Spleen (tissue), 11 donors: ENCODE measurements at regions not wholly inside any gene's neighbourhood (a gene's known extent, or its start where the extent isn't known, plus 50 kb on each side); places are given as distances from the start of the nearest gene placed in this dataset.

Experiments
- DNase-seq: peaks from one replicate; pipeline ENCODE4 v3.0.0-alpha.2; 2020
- H3K27ac ChIP-seq, 8 donors: fragments of 200-600 bp; sonication (generic) in 7 of 8; 1 replicate in 4 of 8; 2 replicates in 4 of 8; pipeline versions ENCODE4 v1.5.0 to v1.8.0; 2016 to 2021; ENCODE audit warnings: inconsistent platforms in 4 of 8, mild to moderate bottlenecking in 4 of 8, moderate library complexity in 1 of 8
- H3K27me3 ChIP-seq, 7 donors: fragments of 200-600 bp; sonication (generic) in 6 of 7; replicated peaks in 1 of 7; 1 replicate in 4 of 7; 2 replicates in 3 of 7; pipeline versions ENCODE4 v1.5.0 to v1.8.0; 2016 to 2021; ENCODE audit warnings: inconsistent platforms in 3 of 7, mild to moderate bottlenecking in 1 of 7
- H3K36me3 ChIP-seq, 6 donors: fragments of 200-600 bp; sonication (generic) in 5 of 6; 1 replicate in 4 of 6; 2 replicates in 2 of 6; pipeline versions ENCODE4 v1.5.0 to v1.8.0; 2016 to 2021; ENCODE audit warnings: inconsistent platforms in 2 of 6
- H3K4me1 ChIP-seq, 6 donors: fragments of 200-600 bp; sonication (generic) in 5 of 6; 1 replicate in 3 of 6; 2 replicates in 3 of 6; pipeline versions ENCODE4 v1.5.0 to v1.8.0; 2016 to 2021; ENCODE audit warnings: inconsistent platforms in 3 of 6
- H3K4me3 ChIP-seq, 8 donors: fragments of 200-600 bp; sonication (generic) in 7 of 8; 1 replicate in 4 of 8; 2 replicates in 4 of 8; pipeline versions ENCODE4 v1.5.0 to v1.8.0; 2016 to 2021; ENCODE audit warnings: inconsistent platforms in 4 of 8, mild to moderate bottlenecking in 4 of 8, moderate library complexity in 2 of 8
- H3K9me3 ChIP-seq, 8 donors: fragments of 200-600 bp; sonication (generic) in 7 of 8; 1 replicate in 4 of 8; 2 replicates in 4 of 8; pipeline versions ENCODE4 v1.5.0 to v1.8.0; 2016 to 2021; ENCODE audit warnings: inconsistent platforms in 4 of 8
- POLR2A ChIP-seq, 3 donors: fragments of 450-650 bp; IDR thresholded peaks; one replicate each; pipeline ENCODE4 v1.5.1; 2017; ENCODE audit warnings: antibody characterized with exemption in 3 of 3, mild to moderate bottlenecking in 1 of 3
- POLR2AphosphoS5 ChIP-seq, 3 donors: sonication (generic); formaldehyde crosslinking; IDR thresholded peaks; one replicate each; pipeline ENCODE4 v1.5.1; 2017; ENCODE audit warnings: antibody characterized with exemption in 3 of 3
- WGBS, 5 donors: extraction: QIAGEN DNeasy Blood & Tissue Kit in 3 of 5; methylation state at CpG; one replicate each; pipeline versions ENCODE4 v1.1.5 to v1.1.7; 2013 to 2018; 5-methylcytosine and 5-hydroxymethylcytosine counted together
- intact Hi-C: fragments of 100-400 bp; cut with DNase I; formaldehyde crosslinking; loops from one replicate; pipeline ENCODE4 v1.15.0; 2023; ENCODE audit warnings: low total_unique reads
- TF ChIP-seq, protein P1 (sequence below), 11 experiments: fragments of 200-600 bp in 7 of 11; fragments of 450-650 bp in 4 of 11; sonication (generic) in 4 of 11; IDR thresholded peaks in 8 of 11; conservative IDR thresholded peaks in 3 of 11; 1 replicate in 7 of 11; 2 replicates in 4 of 11; pipeline versions ENCODE4 v1.4.0 to v1.8.0; 2016 to 2021; ENCODE audit warnings: antibody characterized with exemption in 11 of 11, inconsistent platforms in 4 of 11, mild to moderate bottlenecking in 1 of 11
- donor health status: healthy with polysubstance abuse.
- donor health status: DM: no; HTN: no; CAD: no; lungs with moderate emphysema.
- donor health status: DM: no; HTN: no; CAD: no.
- donor health status: Bipolar disorder and iron deficiency.
- donor health status: healthy.
- donor health status: DM: no; HTN: no; CAD: no.
- donor health status: DM: yes; HTN: yes; CAD: no.

DNA sequence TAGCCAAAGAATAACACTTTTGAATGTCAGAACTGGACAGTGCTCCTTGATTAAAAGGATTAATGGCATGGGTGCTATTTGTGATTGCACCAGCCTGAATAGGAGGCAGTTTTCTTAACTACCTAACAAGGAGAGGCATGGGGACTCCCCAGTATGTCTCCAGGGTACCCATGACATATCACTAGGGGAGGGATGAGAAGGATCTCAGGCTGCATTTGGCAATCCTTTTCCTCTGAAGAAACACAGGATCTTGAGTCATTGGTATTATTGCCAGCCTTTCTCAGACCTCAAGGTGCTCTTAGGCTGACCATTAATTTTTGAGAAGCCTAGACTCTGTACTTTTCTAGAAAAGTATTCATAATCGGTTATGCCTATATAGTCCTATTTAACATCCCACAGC is 77.5 kb upstream of the NPVF start:
- Histone ChIP-seq H3K4me3 (no peak overlapping the region), H3K27me3 (no peaks in the 10 kb centered on the region), H3K36me3 (no peaks in the 10 kb centered on the region), H3K27ac (no peak overlapping the region), H3K9me3 (no peaks in the 10 kb centered on the region), H3K4me1 (peaks cover 0 to 9% (median 0%) of the 10 kb centered on the region in 6 donors)
- no peak for DNase-seq
- 78 to 100% (median 85%) methylated on average over 1 of the region's 1 CpG for WGBS, 5 donors
- TF ChIP-seq POLR2AphosphoS5 (IDR thresholded peaks at IDR 0.05) (no peak), POLR2A (IDR thresholded peaks at IDR 0.05) (no peak)
- TF ChIP-seq, protein P1, sequence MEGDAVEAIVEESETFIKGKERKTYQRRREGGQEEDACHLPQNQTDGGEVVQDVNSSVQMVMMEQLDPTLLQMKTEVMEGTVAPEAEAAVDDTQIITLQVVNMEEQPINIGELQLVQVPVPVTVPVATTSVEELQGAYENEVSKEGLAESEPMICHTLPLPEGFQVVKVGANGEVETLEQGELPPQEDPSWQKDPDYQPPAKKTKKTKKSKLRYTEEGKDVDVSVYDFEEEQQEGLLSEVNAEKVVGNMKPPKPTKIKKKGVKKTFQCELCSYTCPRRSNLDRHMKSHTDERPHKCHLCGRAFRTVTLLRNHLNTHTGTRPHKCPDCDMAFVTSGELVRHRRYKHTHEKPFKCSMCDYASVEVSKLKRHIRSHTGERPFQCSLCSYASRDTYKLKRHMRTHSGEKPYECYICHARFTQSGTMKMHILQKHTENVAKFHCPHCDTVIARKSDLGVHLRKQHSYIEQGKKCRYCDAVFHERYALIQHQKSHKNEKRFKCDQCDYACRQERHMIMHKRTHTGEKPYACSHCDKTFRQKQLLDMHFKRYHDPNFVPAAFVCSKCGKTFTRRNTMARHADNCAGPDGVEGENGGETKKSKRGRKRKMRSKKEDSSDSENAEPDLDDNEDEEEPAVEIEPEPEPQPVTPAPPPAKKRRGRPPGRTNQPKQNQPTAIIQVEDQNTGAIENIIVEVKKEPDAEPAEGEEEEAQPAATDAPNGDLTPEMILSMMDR (IDR thresholded peaks at IDR 0.05 in 8 of 11, conservative IDR thresholded peaks at IDR 0.05 in 3 of 11) = no peak
- intact Hi-C loops = no loop called here

DNA sequence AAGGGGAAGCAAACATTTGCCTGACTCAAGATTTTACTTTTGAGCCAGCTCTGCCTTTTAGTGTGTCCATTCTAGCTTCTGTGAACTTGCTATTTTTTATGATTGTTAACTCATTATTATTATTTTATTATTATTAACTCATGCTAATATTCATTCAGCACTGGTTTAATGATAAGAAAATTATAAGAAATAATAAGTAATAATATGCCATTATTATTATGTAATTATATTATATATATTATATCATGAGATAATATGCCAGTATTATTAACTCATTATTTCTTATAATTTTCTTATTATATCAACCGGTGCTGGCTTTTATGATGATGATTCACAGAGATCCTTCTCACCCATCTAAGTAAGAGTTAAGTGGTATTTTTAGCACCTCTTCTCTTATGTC is 79.3 kb upstream of the NPVF start:
- no peak overlapping the region for H3K4me3 ChIP-seq
- WGBS, 5 donors = 92 to 96% (median 95%) methylated on average over 1 of the region's 1 CpG
- no peak overlapping the region for H3K27ac ChIP-seq
- no peak for TF ChIP-seq POLR2AphosphoS5 (IDR thresholded peaks at IDR 0.05)
- TF ChIP-seq, protein P1 (IDR thresholded peaks at IDR 0.05 in 8 of 11, conservative IDR thresholded peaks at IDR 0.05 in 3 of 11) = no peak
- TF ChIP-seq POLR2A (IDR thresholded peaks at IDR 0.05) = no peak
- intact Hi-C loops = no loop called here
- H3K4me1 ChIP-seq = peaks cover 0 to 9% (median 0%) of the 10 kb centered on the region in 6 donors
- no peaks in the 10 kb centered on the region for H3K27me3 ChIP-seq
- no peaks in the 10 kb centered on the region for H3K9me3 ChIP-seq
- no peak for DNase-seq
- no peaks in the 10 kb centered on the region for H3K36me3 ChIP-seq

DNA sequence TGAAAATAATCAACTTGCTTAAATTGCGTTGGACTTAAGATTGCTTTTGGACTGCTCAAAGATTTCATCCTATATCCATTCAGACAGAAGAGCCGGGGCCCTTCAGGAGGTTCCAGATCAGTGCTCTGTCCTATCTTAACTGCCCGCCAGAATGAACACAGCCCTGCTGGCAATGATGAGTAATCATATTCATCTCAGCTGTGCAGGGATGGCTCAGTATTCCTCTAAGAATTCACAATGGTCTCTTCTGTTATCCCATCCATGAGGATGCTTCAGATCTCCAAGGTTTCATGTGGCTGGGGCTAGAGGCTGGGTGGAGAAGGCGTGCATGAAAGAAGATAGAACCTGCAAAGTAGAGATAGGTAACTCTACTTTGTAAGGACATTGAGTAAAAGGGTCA is 80.0 kb upstream of the NPVF start:
- WGBS, 5 donors = 87 to 96% (median 90%) methylated on average over 4 of the region's 4 CpGs
- Histone ChIP-seq H3K4me3 (no peak overlapping the region), H3K27me3 (no peaks in the 10 kb centered on the region), H3K27ac (peak overlapping the region in 1 of 8 donors; percentile 22), H3K9me3 (no peaks in the 10 kb centered on the region), H3K4me1 (peaks cover 0 to 7% (median 0%) of the 10 kb centered on the region in 6 donors), H3K36me3 (no peaks in the 10 kb centered on the region)
- TF ChIP-seq POLR2AphosphoS5 (IDR thresholded peaks at IDR 0.05) = no peak
- TF ChIP-seq, protein P1 (IDR thresholded peaks at IDR 0.05 in 8 of 11, conservative IDR thresholded peaks at IDR 0.05 in 3 of 11) = no peak
- TF ChIP-seq POLR2A (IDR thresholded peaks at IDR 0.05) = no peak
- intact Hi-C loops = no loop called here
- no peak for DNase-seq

DNA sequence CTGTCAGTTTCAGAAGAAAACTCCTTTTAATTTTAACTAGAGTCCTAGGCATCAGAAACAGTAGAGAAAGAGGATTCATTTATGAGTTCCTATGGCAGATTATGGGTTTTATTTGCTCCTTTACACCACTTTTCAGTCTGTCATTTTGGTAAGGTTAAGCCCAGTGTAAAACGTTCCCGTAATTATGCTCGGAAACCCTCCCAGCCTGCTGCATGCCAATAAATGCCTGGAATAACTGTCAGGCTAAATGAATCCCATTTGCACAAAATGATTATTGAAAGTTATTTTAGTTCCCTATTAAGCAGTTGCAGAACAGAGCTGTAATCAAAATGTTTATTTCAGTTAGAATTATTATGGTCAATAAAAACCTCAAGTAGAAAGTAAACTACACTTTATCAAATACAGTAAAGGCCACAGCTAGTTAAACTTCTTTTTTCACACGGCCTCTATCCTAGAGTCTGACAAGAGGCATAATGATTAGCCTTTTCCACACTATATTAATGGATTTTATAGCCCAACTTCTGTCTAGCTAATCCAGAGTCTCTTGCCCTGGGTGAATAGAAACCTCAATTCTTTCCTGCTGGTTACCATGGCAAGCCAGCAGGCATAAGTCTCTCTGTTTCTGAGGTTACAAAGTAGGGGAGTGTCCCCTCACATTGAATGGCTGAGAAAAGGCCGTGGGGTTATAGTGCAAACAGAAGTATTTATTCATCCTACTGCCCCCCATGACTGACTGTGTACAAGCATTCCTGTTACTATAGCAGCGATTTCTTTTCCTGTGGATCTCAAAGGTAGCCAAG is 80.8 kb upstream of the NPVF start:
- TF ChIP-seq, protein P1 (IDR thresholded peaks at IDR 0.05 in 8 of 11, conservative IDR thresholded peaks at IDR 0.05 in 3 of 11) = no peak
- no peak for TF ChIP-seq POLR2A (IDR thresholded peaks at IDR 0.05)
- TF ChIP-seq POLR2AphosphoS5 (IDR thresholded peaks at IDR 0.05) = no peak
- DNase-seq = no peak
- no peaks in the 10 kb centered on the region for H3K27me3 ChIP-seq
- no peak overlapping the region for H3K4me3 ChIP-seq
- H3K36me3 ChIP-seq = no peaks in the 10 kb centered on the region
- no peaks in the 10 kb centered on the region for H3K4me1 ChIP-seq
- WGBS, 5 donors = 75 to 82% (median 76%) methylated on average over 6 of the region's 6 CpGs
- peak overlapping the region in 2 of 8 donors; percentile 0 to 22 for H3K27ac ChIP-seq
- intact Hi-C loops = no loop called here
- H3K9me3 ChIP-seq = no peaks in the 10 kb centered on the region
